ENCODE measurements at regions not wholly inside any gene's neighbourhood (a gene's known extent, or its start where the extent isn't known, plus 50 kb on each side); places are given as distances from the start of the nearest gene placed in this dataset.

GRCh38 chr10:36163827-36164226 is 521.7 kb upstream of the FZD8 start:
- TF ChIP-seq ZFX (IDR thresholded peaks at IDR 0.05) (no peak), CTCF (conservative IDR thresholded peaks at IDR 0.05) (no peak)
- no peak overlapping the region for H3K27ac ChIP-seq

GRCh38 chr10:36157486-36157885 is 515.4 kb upstream of the FZD8 start:
- no peak overlapping the region for H3K27ac ChIP-seq
- no peak for TF ChIP-seq ZFX (IDR thresholded peaks at IDR 0.05)
- no peak for TF ChIP-seq CTCF (conservative IDR thresholded peaks at IDR 0.05)

GRCh38 chr10:36148207-36148606 is 506.1 kb upstream of the FZD8 start:
- no peak overlapping the region for H3K27ac ChIP-seq
- TF ChIP-seq ZFX (IDR thresholded peaks at IDR 0.05) (no peak), CTCF (conservative IDR thresholded peaks at IDR 0.05) (no peak)

- TF ChIP-seq CTCF (conservative IDR thresholded peaks at IDR 0.05) (no peak), ZFX (IDR thresholded peaks at IDR 0.05) (no peak)
- no peak overlapping the region for H3K27ac ChIP-seq
These were observed 505.4 kb upstream of the FZD8 start for GRCh38 chr10:36147529-36147928.

GRCh38 chr10:36141856-36142560 is 499.9 kb upstream of the FZD8 start:
- TF ChIP-seq CTCF (conservative IDR thresholded peaks at IDR 0.05), result no peak
- TF ChIP-seq ZFX (IDR thresholded peaks at IDR 0.05), result no peak
- H3K27ac ChIP-seq, result no peak overlapping the region

- H3K27ac ChIP-seq, result no peak overlapping the region
- no peak for TF ChIP-seq CTCF (conservative IDR thresholded peaks at IDR 0.05)
- no peak for TF ChIP-seq ZFX (IDR thresholded peaks at IDR 0.05)
These were observed 487.0 kb upstream of the FZD8 start for GRCh38 chr10:36129051-36129450.

- TF ChIP-seq CTCF (conservative IDR thresholded peaks at IDR 0.05) (no peak), ZFX (IDR thresholded peaks at IDR 0.05) (no peak)
- no peak overlapping the region for H3K27ac ChIP-seq
These were observed 484.0 kb upstream of the FZD8 start for GRCh38 chr10:36126076-36126475.

All from C4-2B (cell line).